Retinal pigment epithelial cell (primary cell): ENCODE measurements at regions not wholly inside any gene's neighbourhood (a gene's known extent, or its start where the extent isn't known, plus 50 kb on each side); places are given as distances from the start of the nearest gene placed in this dataset.
A peak's percentile ranks its signal among the peaks of the same experiment; 100 is the strongest.

Source experiments
- DNase-seq: peaks from one replicate; pipeline ENCODE4 v3.0.0-alpha.2; 2010; ENCODE audit warnings: low read depth
- H3K4me3 ChIP-seq: 2 replicates; pipeline ENCODE4 v1.5.1; 2011; ENCODE audit warnings: mild to moderate bottlenecking, low read length, control low read depth, moderate library complexity
- TF ChIP-seq, protein P1 (sequence below): conservative IDR thresholded peaks from 2 replicates; pipeline ENCODE4 v1.5.1; 2011; ENCODE audit warnings: low read depth, low read length, control low read depth, inconsistent platforms

DNA sequence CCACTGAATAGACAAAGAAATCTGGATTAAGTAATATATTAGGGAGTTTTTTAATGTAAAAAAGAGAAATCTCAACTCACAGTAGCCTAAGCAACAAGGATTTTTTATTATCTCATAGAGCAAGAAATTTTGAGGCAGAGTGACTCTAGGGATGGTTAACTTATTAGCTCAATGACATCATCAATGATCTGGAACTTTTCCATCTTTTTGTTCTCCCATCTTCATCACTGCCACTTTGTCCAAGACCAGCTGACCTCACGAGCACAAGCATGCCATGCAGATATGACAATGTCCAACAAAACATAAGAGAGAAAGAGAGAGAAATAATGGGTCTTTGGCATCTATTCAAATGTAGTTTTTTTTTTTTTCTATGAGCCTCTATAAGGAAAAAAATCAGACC is 211.8 kb upstream of the RND3 start:
- no peak for DNase-seq
- TF ChIP-seq, protein P1, sequence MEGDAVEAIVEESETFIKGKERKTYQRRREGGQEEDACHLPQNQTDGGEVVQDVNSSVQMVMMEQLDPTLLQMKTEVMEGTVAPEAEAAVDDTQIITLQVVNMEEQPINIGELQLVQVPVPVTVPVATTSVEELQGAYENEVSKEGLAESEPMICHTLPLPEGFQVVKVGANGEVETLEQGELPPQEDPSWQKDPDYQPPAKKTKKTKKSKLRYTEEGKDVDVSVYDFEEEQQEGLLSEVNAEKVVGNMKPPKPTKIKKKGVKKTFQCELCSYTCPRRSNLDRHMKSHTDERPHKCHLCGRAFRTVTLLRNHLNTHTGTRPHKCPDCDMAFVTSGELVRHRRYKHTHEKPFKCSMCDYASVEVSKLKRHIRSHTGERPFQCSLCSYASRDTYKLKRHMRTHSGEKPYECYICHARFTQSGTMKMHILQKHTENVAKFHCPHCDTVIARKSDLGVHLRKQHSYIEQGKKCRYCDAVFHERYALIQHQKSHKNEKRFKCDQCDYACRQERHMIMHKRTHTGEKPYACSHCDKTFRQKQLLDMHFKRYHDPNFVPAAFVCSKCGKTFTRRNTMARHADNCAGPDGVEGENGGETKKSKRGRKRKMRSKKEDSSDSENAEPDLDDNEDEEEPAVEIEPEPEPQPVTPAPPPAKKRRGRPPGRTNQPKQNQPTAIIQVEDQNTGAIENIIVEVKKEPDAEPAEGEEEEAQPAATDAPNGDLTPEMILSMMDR: no peak
- H3K4me3 ChIP-seq: no peak overlapping the region

DNA sequence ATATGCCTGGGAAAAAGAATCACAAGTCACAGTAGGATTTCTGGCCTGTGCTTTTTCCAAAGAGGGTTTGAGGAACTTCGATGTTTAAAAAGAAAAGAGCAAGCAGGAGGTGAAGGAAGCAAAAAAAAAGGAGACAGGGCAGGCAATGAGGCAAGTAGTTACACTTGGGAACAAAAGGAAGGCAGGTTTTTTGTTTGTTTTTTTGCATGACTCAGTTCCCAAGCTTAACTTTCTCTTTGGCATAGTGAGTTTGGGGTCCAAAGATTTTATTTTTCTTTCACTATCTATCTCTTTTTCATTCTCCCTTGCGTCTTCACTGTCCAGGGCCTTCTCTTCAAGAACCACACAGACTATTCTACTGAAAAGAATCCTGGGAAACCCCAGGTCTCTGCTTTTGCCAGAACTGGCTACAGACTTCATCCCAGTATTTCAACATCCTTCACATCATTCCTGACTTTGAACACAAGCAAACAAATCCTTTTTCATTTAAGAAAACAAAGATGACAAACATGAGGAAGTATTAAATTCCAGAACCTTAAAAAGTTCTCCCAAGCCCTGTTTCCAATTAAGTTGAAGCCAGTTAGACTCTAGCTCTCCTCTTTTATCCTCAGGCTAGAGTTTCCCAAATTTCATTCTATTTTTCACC is 210.7 kb upstream of the RND3 start:
- no peak for DNase-seq
- TF ChIP-seq, protein P1: no peak

DNA sequence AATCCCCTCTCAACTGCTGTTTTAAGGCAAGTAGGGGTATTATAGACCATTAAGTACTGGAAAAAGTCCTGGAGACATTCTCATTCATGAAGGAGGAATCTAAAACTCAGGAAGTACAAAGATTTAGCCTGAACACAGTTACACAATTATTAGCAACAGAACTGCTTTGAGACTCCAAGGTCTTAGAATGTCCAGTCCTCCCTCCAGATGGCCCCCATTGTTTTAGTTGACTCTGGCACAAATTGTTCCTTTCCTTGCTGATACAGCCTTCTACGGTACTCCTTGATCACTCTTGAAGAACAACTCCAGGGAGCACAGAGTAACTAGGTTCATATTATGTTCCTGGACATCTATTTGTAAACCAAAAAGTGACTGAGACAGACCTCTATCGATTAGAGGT is 210.1 kb upstream of the RND3 start:
- DNase-seq: no peak
- TF ChIP-seq, protein P1: no peak

More for the DNA sequence above, 210.7 kb upstream of the RND3 start:
- H3K4me3 ChIP-seq: no peak overlapping the region

DNA sequence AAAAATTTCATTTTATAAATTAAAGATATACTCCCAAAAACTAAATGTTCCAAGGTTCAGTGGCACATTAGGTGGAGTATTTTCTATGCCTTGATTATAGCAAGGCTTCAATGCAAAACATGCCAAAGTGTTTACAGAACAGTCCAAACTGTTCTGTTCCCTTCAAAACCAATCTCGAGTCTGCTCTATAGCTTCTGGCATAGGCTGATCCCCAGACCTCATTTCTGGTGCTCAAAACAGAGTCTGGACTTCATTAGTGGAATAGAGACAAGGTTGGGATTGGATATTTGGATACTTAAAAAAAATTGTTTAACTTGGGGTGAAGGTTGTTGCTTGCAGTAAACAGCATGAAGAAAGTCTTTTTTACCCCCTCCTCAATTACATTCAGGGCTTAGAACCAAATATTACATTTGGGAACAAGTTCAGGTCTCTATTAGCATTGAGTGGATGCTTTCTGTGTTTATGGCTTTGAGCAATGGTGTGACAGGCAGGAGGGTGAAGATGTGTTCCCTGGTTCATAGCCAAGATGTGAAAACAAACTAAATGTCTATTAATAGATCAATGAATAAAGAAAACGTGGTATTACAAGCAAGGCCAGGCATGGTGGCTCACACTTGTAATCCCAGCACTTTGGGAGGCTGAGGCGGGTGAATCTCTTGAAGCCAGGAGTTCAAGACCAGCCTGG is 208.1 kb upstream of the RND3 start:
- no peak overlapping the region for H3K4me3 ChIP-seq
- DNase-seq: no peak
- TF ChIP-seq, protein P1: no peak

More for the DNA sequence above, 210.1 kb upstream of the RND3 start:
- no peak overlapping the region for H3K4me3 ChIP-seq

DNA sequence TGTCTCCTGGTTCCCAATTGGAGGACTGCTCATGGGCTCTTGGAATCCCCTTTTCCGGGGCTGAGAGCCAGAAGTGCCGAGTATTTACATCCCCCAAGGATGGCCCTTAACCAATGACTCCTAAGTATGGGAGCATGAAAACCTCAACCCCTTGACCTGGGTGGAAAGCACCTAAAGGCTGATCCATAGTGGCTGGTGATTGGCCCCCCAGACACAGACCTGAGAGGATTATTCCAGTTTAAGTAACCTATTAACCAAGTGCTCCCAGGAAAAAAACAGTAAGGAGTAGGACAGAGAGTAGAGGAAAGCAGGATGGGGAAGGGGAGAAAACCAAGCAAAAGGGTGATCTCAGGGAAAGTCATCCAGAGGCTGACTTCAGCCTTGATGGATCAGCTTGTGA is 206.1 kb upstream of the RND3 start:
- no peak for DNase-seq
- TF ChIP-seq, protein P1: no peak
- H3K4me3 ChIP-seq: no peak overlapping the region

DNA sequence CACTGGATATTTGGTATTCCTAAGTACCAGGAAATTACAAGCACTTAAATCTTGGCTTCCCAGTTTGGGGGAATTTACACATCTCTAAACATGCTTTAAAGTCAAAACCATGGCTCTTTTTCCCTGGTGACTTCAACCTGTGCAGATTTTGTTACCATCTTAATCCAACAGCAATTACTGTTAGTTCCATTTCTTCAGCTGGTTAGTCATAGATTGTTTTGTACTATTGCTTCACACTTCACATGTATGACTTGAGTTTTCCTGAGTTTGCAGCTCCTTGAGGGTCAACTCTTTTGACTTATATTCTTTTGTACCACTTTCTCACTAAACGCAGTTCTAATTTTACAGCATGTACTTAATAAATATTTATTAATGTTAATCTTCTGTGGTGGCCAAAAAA is 203.4 kb upstream of the RND3 start:
- TF ChIP-seq, protein P1: no peak
- DNase-seq: peak; percentile 40
- H3K4me3 ChIP-seq: no peak overlapping the region

DNA sequence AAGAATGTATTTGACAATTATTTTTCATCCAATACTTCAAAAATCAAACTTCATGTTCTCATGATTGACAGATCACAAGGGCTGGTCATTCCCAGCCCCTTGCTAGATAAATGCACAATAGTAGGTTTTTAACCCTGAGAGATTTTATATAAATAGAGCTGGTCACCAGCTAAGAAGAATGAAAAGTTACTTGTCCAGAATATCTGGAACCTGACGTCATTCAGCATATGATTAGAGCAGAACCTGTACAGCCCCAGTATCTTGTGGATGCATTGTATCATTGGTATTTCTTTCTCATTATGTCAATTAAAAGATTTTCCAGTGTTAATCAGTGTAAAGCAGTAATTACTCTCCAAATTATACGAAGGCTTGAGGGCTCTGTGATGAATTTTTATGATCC is 202.8 kb upstream of the RND3 start:
- DNase-seq: peak; percentile 55
- TF ChIP-seq, protein P1: no peak
- H3K4me3 ChIP-seq: no peak overlapping the region
